T-cell (primary cell): ENCODE measurements at regions not wholly inside any gene's neighbourhood (a gene's known extent, or its start where the extent isn't known, plus 50 kb on each side); places are given as distances from the start of the nearest gene placed in this dataset.
"Not testable (repeated sequence)": the region's sequence is repeated elsewhere in the genome, so short reads cannot be mapped to it uniquely, and the experiment has no call there.

Experiments used
- ATAC-seq, 4 experiments: fragments of 200-7000 bp in 3 of 4; fragments of 150-1000 bp in 1 of 4; cut with Tn5 transposase; replicated peaks in 1 of 4; 1 replicate in 3 of 4; 2 replicates in 1 of 4; pipeline ENCODE4 v1.10.0; 2021; ENCODE audit warnings: moderate library complexity in 3 of 4, mild to moderate bottlenecking in 2 of 4, moderate number of reproducible peaks in 1 of 4
- CTCF ChIA-PET, 2 donors: fragments of 300-600 bp; sonication (Branson Sonifier 250); formaldehyde crosslinking; loops; one replicate each; lab custom pipeline; 2022; ENCODE audit warnings: antibody characterized with exemption in 2 of 2; lab: Charles Lee
- POLR2A ChIA-PET, 2 donors: fragments of 300-600 bp; sonication (Branson Sonifier 250); formaldehyde crosslinking; loops; one replicate each; lab custom pipeline; 2022; ENCODE audit warnings: antibody characterized with exemption in 2 of 2; lab: Charles Lee
- DNase-seq, 35 experiments: peaks; one replicate each; pipeline versions ENCODE4 v3.0.0 to v3.0.0-alpha.2; 2013 to 2023
- H3K27ac ChIP-seq: one replicate; pipeline ENCODE4 v1.5.1; 2013; ENCODE audit warnings: low read length
- H3K27me3 ChIP-seq, 2 experiments: replicated peaks in 1 of 2; 1 replicate in 1 of 2; 2 replicates in 1 of 2; pipeline versions ENCODE4 v1.6.1 to v1.7.0; 2013; ENCODE audit warnings: low read length in 1 of 2, mixed read lengths in 1 of 2; ENCODE audit not compliant: control insufficient read depth in 2 of 2, insufficient read depth in 2 of 2; ENCODE audit errors: extremely low read depth in 1 of 2
- H3K36me3 ChIP-seq, 2 donors: 1 replicate in 1 of 2; 2 replicates in 1 of 2; pipeline versions ENCODE4 v1.6.1 to v1.7.0; 2013; ENCODE audit warnings: low read length in 1 of 2; ENCODE audit not compliant: control insufficient read depth in 2 of 2, insufficient read depth in 1 of 2; ENCODE audit errors: extremely low read depth in 1 of 2
- H3K4me1 ChIP-seq, 2 experiments: 1 replicate in 1 of 2; 2 replicates in 1 of 2; pipeline versions ENCODE4 v1.6.1 to v1.7.0; 2013; ENCODE audit warnings: low read length in 2 of 2, mixed read lengths in 1 of 2; ENCODE audit not compliant: insufficient read depth in 2 of 2, control insufficient read depth in 1 of 2; ENCODE audit errors: extremely low read depth in 1 of 2
- H3K4me3 ChIP-seq, 2 donors: 1 replicate in 1 of 2; 2 replicates in 1 of 2; pipeline versions ENCODE4 v1.5.1 to v1.7.0; 2013; ENCODE audit warnings: mild to moderate bottlenecking in 2 of 2, low read length in 1 of 2, moderate library complexity in 1 of 2; ENCODE audit not compliant: control insufficient read depth in 1 of 2; ENCODE audit errors: extremely low read depth in 1 of 2
- H3K9me3 ChIP-seq: 2 replicates; pipeline ENCODE4 v1.7.0; 2013
- H3K27ac Mint-ChIP-seq, 2 donors: one replicate each; pipeline ENCODE4 v1.8.0; 2020 to 2021; ENCODE audit warnings: mild to moderate bottlenecking in 2 of 2, mixed read lengths in 2 of 2
- H3K27me3 Mint-ChIP-seq, 2 donors: one replicate each; pipeline ENCODE4 v1.8.0; 2021 to 2022; ENCODE audit warnings: mixed read lengths in 2 of 2
- H3K36me3 Mint-ChIP-seq: one replicate; pipeline ENCODE4 v1.8.0; 2021; ENCODE audit warnings: mixed read lengths
- H3K4me1 Mint-ChIP-seq, 3 donors: one replicate each; pipeline ENCODE4 v1.8.0; 2020 to 2022; ENCODE audit warnings: mixed read lengths in 3 of 3, mild to moderate bottlenecking in 1 of 3
- H3K4me3 Mint-ChIP-seq, 3 donors: one replicate each; pipeline ENCODE4 v1.8.0; 2020 to 2022; ENCODE audit warnings: mild to moderate bottlenecking in 3 of 3, mixed read lengths in 3 of 3, moderate library complexity in 3 of 3
- H3K9me3 Mint-ChIP-seq, 3 donors: one replicate each; pipeline ENCODE4 v1.8.0; 2020 to 2022; ENCODE audit warnings: mixed read lengths in 3 of 3
- WGBS: methylation state at CpG from one replicate; pipeline ENCODE4 v1.1.5; 2013; ENCODE audit warnings: missing lambda C conversion rate; ENCODE audit not compliant: insufficient coverage; 5-methylcytosine and 5-hydroxymethylcytosine counted together

- ATAC-seq, H3K4me3 Mint-ChIP-seq, CTCF ChIA-PET, H3K27me3 Mint-ChIP-seq, H3K9me3 Mint-ChIP-seq, H3K4me1 ChIP-seq, H3K4me3 ChIP-seq, H3K27ac Mint-ChIP-seq, POLR2A ChIA-PET, H3K4me1 Mint-ChIP-seq, H3K27me3 ChIP-seq, H3K27ac ChIP-seq, H3K36me3 ChIP-seq, H3K36me3 Mint-ChIP-seq, H3K9me3 ChIP-seq, DNase-seq: not testable (repeated sequence)
- WGBS: no CpG with 5 or more reads among the region's 7 CpGs
These were observed 259.9 kb downstream of the GALC start for GRCh38 chr14:87733115-87733514.

- DNase-seq (no peak), ATAC-seq (no peak)
- peaks cover 0 to 5% (median 0%) of the 10 kb centered on the region in 3 donors for H3K9me3 Mint-ChIP-seq
- no peaks in the 10 kb centered on the region for H3K36me3 Mint-ChIP-seq
- Histone ChIP-seq H3K4me3 (no peak overlapping the region), H3K36me3 (no peaks in the 10 kb centered on the region), H3K27ac (no peak overlapping the region), H3K9me3 (no peaks in the 10 kb centered on the region), H3K27me3 (no peaks in the 10 kb centered on the region), H3K4me1 (no peaks in the 10 kb centered on the region)
- H3K27me3 Mint-ChIP-seq: no peaks in the 10 kb centered on the region
- POLR2A ChIA-PET: no interaction called here
- no peaks in the 10 kb centered on the region for H3K4me1 Mint-ChIP-seq
- H3K27ac Mint-ChIP-seq: no peak overlapping the region
- CTCF ChIA-PET: no interaction called here
- WGBS: 80% methylated on average over 2 of the region's 9 CpGs
- no peak overlapping the region for H3K4me3 Mint-ChIP-seq
These were observed 260.4 kb downstream of the GALC start for GRCh38 chr14:87732562-87732961.

GRCh38 chr14:87725318-87725717 is 267.7 kb downstream of the GALC start:
- no peaks in the 10 kb centered on the region for H3K4me1 Mint-ChIP-seq
- no peak overlapping the region for H3K27ac ChIP-seq
- H3K36me3 ChIP-seq: no peaks in the 10 kb centered on the region
- 100% methylated on average over 1 of the region's 4 CpGs for WGBS
- ChIA-PET POLR2A (no interaction called here), CTCF (interaction anchor here in 1 of 2 donors (0.7 kb wide), 1 partner anchor 10 kb away, joined by 5 read pairs; no protein-coding TSS in a partner anchor)
- H3K4me3 Mint-ChIP-seq: no peak overlapping the region
- peaks cover 0 to 8% (median 0%) of the 10 kb centered on the region in 3 donors for H3K9me3 Mint-ChIP-seq
- H3K36me3 Mint-ChIP-seq: no peaks in the 10 kb centered on the region
- ATAC-seq: no peak
- H3K4me3 ChIP-seq: no peak overlapping the region
- H3K27me3 ChIP-seq: no peaks in the 10 kb centered on the region
- H3K27me3 Mint-ChIP-seq: peaks cover 9 to 10% of the 10 kb centered on the region in 2 donors
- no peaks in the 10 kb centered on the region for H3K4me1 ChIP-seq
- no peak overlapping the region for H3K27ac Mint-ChIP-seq
- no peak for DNase-seq
- no peaks in the 10 kb centered on the region for H3K9me3 ChIP-seq

GRCh38 chr14:87712396-87713090 is 280.4 kb downstream of the GALC start:
- no peak overlapping the region for H3K27ac Mint-ChIP-seq
- no peak for ATAC-seq
- H3K9me3 Mint-ChIP-seq: peaks cover 0 to 4% (median 2%) of the 10 kb centered on the region in 3 donors
- no peaks in the 10 kb centered on the region for H3K9me3 ChIP-seq
- H3K36me3 Mint-ChIP-seq: no peaks in the 10 kb centered on the region
- CTCF ChIA-PET: no interaction called here
- no peaks in the 10 kb centered on the region for H3K4me1 ChIP-seq
- no peaks in the 10 kb centered on the region for H3K36me3 ChIP-seq
- no peaks in the 10 kb centered on the region for H3K27me3 Mint-ChIP-seq
- no peak overlapping the region for H3K4me3 ChIP-seq
- no peak for DNase-seq
- POLR2A ChIA-PET: no interaction called here
- no peak overlapping the region for H3K4me3 Mint-ChIP-seq
- no peaks in the 10 kb centered on the region for H3K4me1 Mint-ChIP-seq
- no peaks in the 10 kb centered on the region for H3K27me3 ChIP-seq
- H3K27ac ChIP-seq: no peak overlapping the region
- WGBS: 81% methylated on average over 2 of the region's 6 CpGs

- ATAC-seq: no peak
- Histone ChIP-seq H3K27me3 (no peaks in the 10 kb centered on the region), H3K4me3 (no peak overlapping the region), H3K4me1 (no peaks in the 10 kb centered on the region), H3K36me3 (no peaks in the 10 kb centered on the region), H3K9me3 (no peaks in the 10 kb centered on the region), H3K27ac (no peak overlapping the region)
- Mint-ChIP-seq H3K27me3 (peaks cover 0 to 3% of the 10 kb centered on the region in 2 donors), H3K4me1 (no peaks in the 10 kb centered on the region), H3K9me3 (peaks cover 0 to 11% (median 7%) of the 10 kb centered on the region in 3 donors), H3K27ac (no peak overlapping the region), H3K36me3 (no peaks in the 10 kb centered on the region), H3K4me3 (no peak overlapping the region)
- DNase-seq: no peak
- CTCF ChIA-PET: no interaction called here
- POLR2A ChIA-PET: no interaction called here
- 43% methylated on average over 1 of the region's 1 CpG for WGBS
These were observed 287.5 kb downstream of the GALC start for GRCh38 chr14:87705439-87705896.

GRCh38 chr14:87698481-87698880 is 294.5 kb downstream of the GALC start:
- ChIA-PET CTCF (no interaction called here), POLR2A (no interaction called here)
- no peak overlapping the region for H3K27ac ChIP-seq
- no peaks in the 10 kb centered on the region for H3K36me3 ChIP-seq
- H3K9me3 ChIP-seq: no peaks in the 10 kb centered on the region
- peaks cover 0 to 10% (median 0%) of the 10 kb centered on the region in 3 donors for H3K9me3 Mint-ChIP-seq
- H3K4me1 Mint-ChIP-seq: no peaks in the 10 kb centered on the region
- H3K27me3 Mint-ChIP-seq: no peaks in the 10 kb centered on the region
- ATAC-seq (no peak), DNase-seq (no peak)
- no peaks in the 10 kb centered on the region for H3K27me3 ChIP-seq
- H3K27ac Mint-ChIP-seq: no peak overlapping the region
- WGBS: 70% methylated on average over 2 of the region's 3 CpGs
- H3K36me3 Mint-ChIP-seq: no peaks in the 10 kb centered on the region
- H3K4me3 ChIP-seq: no peak overlapping the region
- H3K4me3 Mint-ChIP-seq: no peak overlapping the region
- no peaks in the 10 kb centered on the region for H3K4me1 ChIP-seq
